PC-3 (cell line): ENCODE measurements at regions not wholly inside any gene's neighbourhood (a gene's known extent, or its start where the extent isn't known, plus 50 kb on each side); places are given as distances from the start of the nearest gene placed in this dataset.
A peak's percentile ranks its signal among the peaks of the same experiment; 100 is the strongest.

Source experiments
- ATAC-seq: fragments of 200-7000 bp; cut with Tn5 transposase; 2 replicates; pipeline ENCODE4 v1.9.1; 2020; ENCODE audit warnings: mild to moderate bottlenecking, moderate library complexity
- BruUV-seq: library from RNA; stranded (reverse); fragments of 400-500 nt; replicated peaks from 2 replicates; lab custom pipeline; 2021; lab: Mats Ljungman, UMichigan
- CTCF ChIA-PET: fragments of 300-600 bp; sonication (Branson Sonifier 250); formaldehyde crosslinking; loops from one replicate; lab custom pipeline; 2022; ENCODE audit warnings: antibody characterized with exemption; lab: Charles Lee
- POLR2A ChIA-PET: fragments of 300-600 bp; sonication (Branson Sonifier 250); formaldehyde crosslinking; loops from one replicate; lab custom pipeline; 2022; ENCODE audit warnings: antibody characterized with exemption; ENCODE audit not compliant: unreplicated experiment; lab: Charles Lee
- DNase-seq: peaks from one replicate; pipeline ENCODE4 v3.0.0-alpha.2; 2015
- H2AFZ ChIP-seq: fragments of 300-600 bp; sonication (generic); 2 replicates; pipeline ENCODE4 v1.6.0; 2016; ENCODE audit warnings: antibody characterized with exemption, low read length
- H3F3A ChIP-seq: fragments of 300-600 bp; sonication (generic); one replicate; pipeline ENCODE4 v1.6.0; 2017; ENCODE audit warnings: antibody characterized with exemption, low read length, control low read depth, mild to moderate bottlenecking; ENCODE audit not compliant: unreplicated experiment
- H3K27ac ChIP-seq: fragments of 300-600 bp; sonication (generic); 2 replicates; pipeline ENCODE4 v1.5.1; 2016; ENCODE audit warnings: mild to moderate bottlenecking, low read length
- H3K27me3 ChIP-seq: fragments of 300-600 bp; sonication (generic); 2 replicates; pipeline ENCODE4 v1.6.1; 2016; ENCODE audit warnings: low read length, mixed read lengths
- H3K36me3 ChIP-seq: fragments of 300-600 bp; sonication (generic); 2 replicates; pipeline ENCODE4 v1.6.1; 2016; ENCODE audit warnings: low read depth, mixed run types, low read length, mixed read lengths
- H3K4me1 ChIP-seq: fragments of 300-600 bp; sonication (generic); 2 replicates; pipeline ENCODE4 v1.5.1; 2016; ENCODE audit warnings: low read length; ENCODE audit not compliant: insufficient read depth
- H3K4me2 ChIP-seq: fragments of 300-600 bp; sonication (generic); 2 replicates; pipeline ENCODE4 v1.6.0; 2016; ENCODE audit warnings: low read length
- H3K4me3 ChIP-seq: fragments of 300-600 bp; sonication (generic); 2 replicates; pipeline ENCODE4 v1.5.1; 2016; ENCODE audit warnings: mild to moderate bottlenecking, low read length, mixed read lengths
- H3K79me2 ChIP-seq: fragments of 300-600 bp; sonication (generic); 2 replicates; pipeline ENCODE4 v1.6.1; 2017; ENCODE audit warnings: low read length, mixed read lengths
- H3K9ac ChIP-seq: fragments of 300-600 bp; sonication (generic); 2 replicates; pipeline ENCODE4 v1.6.0; 2016; ENCODE audit warnings: mild to moderate bottlenecking, low read length
- H3K9me2 ChIP-seq: fragments of 300-600 bp; sonication (generic); replicated peaks from 2 replicates; pipeline ENCODE4 v1.6.1; 2016; ENCODE audit warnings: mixed run types, low read length, mixed read lengths
- H3K9me3 ChIP-seq: fragments of 300-600 bp; sonication (generic); 2 replicates; pipeline ENCODE4 v1.6.1; 2016; ENCODE audit warnings: low read length, mixed read lengths
- H4K20me1 ChIP-seq: fragments of 300-600 bp; sonication (generic); 2 replicates; pipeline ENCODE4 v1.6.1; 2016; ENCODE audit warnings: low read length, mixed read lengths
- EZH2 ChIP-seq: fragments of 300-600 bp; sonication (generic); IDR thresholded peaks from one replicate; pipeline ENCODE4 v1.6.1; 2017; ENCODE audit warnings: antibody characterized with exemption, mild to moderate bottlenecking, low read length; ENCODE audit not compliant: unreplicated experiment
- EZH2phosphoT487 ChIP-seq: fragments of 300-600 bp; sonication (generic); IDR thresholded peaks from 2 replicates; pipeline ENCODE4 v1.6.1; 2018; ENCODE audit warnings: mild to moderate bottlenecking, antibody characterized with exemption, low read length, borderline replicate concordance
- intact Hi-C: fragments of 100-400 bp; cut with micrococcal nuclease; formaldehyde crosslinking; loops from 2 replicates; pipeline ENCODE4 v1.9.0; 2023
- TF ChIP-seq, protein P1 (sequence below): fragments of 300-600 bp; sonication (generic); conservative IDR thresholded peaks from 2 replicates; pipeline ENCODE4 v1.5.1; 2017; ENCODE audit warnings: antibody characterized with exemption, low read depth, mild to moderate bottlenecking, low read length

GRCh38 chr5:57316798-57317327 is 143.0 kb downstream of the GPBP1 start:
- Histone ChIP-seq H3F3A (no peaks in the 10 kb centered on the region), H3K79me2 (no peaks in the 10 kb centered on the region), H3K4me2 (no peak overlapping the region), H2AFZ (no peak overlapping the region), H3K27me3 (no peaks in the 10 kb centered on the region), H3K36me3 (no peaks in the 10 kb centered on the region), H3K27ac (no peak overlapping the region), H3K9me2 (no peaks in the 10 kb centered on the region), H3K4me3 (no peak overlapping the region), H4K20me1 (no peaks in the 10 kb centered on the region), H3K9ac (no peak overlapping the region), H3K9me3 (no peaks in the 10 kb centered on the region), H3K4me1 (peaks cover 13% of the 10 kb centered on the region)
- peak; percentile 95 for ATAC-seq
- POLR2A ChIA-PET: no interaction called here
- TF ChIP-seq EZH2 (no peak), EZH2phosphoT487 (no peak)
- TF ChIP-seq, protein P1, sequence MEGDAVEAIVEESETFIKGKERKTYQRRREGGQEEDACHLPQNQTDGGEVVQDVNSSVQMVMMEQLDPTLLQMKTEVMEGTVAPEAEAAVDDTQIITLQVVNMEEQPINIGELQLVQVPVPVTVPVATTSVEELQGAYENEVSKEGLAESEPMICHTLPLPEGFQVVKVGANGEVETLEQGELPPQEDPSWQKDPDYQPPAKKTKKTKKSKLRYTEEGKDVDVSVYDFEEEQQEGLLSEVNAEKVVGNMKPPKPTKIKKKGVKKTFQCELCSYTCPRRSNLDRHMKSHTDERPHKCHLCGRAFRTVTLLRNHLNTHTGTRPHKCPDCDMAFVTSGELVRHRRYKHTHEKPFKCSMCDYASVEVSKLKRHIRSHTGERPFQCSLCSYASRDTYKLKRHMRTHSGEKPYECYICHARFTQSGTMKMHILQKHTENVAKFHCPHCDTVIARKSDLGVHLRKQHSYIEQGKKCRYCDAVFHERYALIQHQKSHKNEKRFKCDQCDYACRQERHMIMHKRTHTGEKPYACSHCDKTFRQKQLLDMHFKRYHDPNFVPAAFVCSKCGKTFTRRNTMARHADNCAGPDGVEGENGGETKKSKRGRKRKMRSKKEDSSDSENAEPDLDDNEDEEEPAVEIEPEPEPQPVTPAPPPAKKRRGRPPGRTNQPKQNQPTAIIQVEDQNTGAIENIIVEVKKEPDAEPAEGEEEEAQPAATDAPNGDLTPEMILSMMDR: no peak
- CTCF ChIA-PET: interaction anchor here (1.0 kb wide), 1 partner anchor 19 kb away, joined by 3 read pairs; no protein-coding TSS in a partner anchor
- BruUV-seq: no TSS peak
- intact Hi-C loops: no loop called here
- DNase-seq: peak; percentile 62

- Histone ChIP-seq H3K4me3 (no peak overlapping the region), H3K9me3 (no peaks in the 10 kb centered on the region), H3K27ac (no peak overlapping the region), H3K36me3 (no peaks in the 10 kb centered on the region), H3K9me2 (no peaks in the 10 kb centered on the region), H3K9ac (no peak overlapping the region), H3K4me2 (no peak overlapping the region), H3K4me1 (peaks cover 13% of the 10 kb centered on the region), H4K20me1 (no peaks in the 10 kb centered on the region), H3K27me3 (no peaks in the 10 kb centered on the region), H3F3A (no peaks in the 10 kb centered on the region), H2AFZ (no peak overlapping the region), H3K79me2 (no peaks in the 10 kb centered on the region)
- DNase-seq: no peak
- ChIA-PET CTCF (no interaction called here), POLR2A (no interaction called here)
- no peak for TF ChIP-seq EZH2
- TF ChIP-seq, protein P1: no peak
- TF ChIP-seq EZH2phosphoT487: no peak
- intact Hi-C loops: no loop called here
- ATAC-seq: no peak
- BruUV-seq: no TSS peak
These were observed 142.1 kb downstream of the GPBP1 start for GRCh38 chr5:57315941-57316340.
